Coronary artery (tissue), 2 donors: ENCODE measurements at regions not wholly inside any gene's neighbourhood (a gene's known extent, or its start where the extent isn't known, plus 50 kb on each side); places are given as distances from the start of the nearest gene placed in this dataset.

ENCODE experiments used
- DNase-seq: peaks from one replicate; pipeline ENCODE4 v3.0.0-alpha.2; 2017; ENCODE audit warnings: low spot score
- H3K27ac ChIP-seq, 2 donors: fragments of 200-600 bp; sonication (generic); one replicate each; pipeline ENCODE4 v1.5.1; 2016 to 2019
- H3K4me3 ChIP-seq: fragments of 200-600 bp; sonication (generic); 2 replicates; pipeline ENCODE4 v1.5.1; 2016; ENCODE audit warnings: mild to moderate bottlenecking, moderate library complexity
- TF ChIP-seq, protein P1 (sequence below): fragments of 200-600 bp; sonication (generic); IDR thresholded peaks from one replicate; pipeline ENCODE4 v1.5.1; 2019; ENCODE audit warnings: antibody characterized with exemption

DNA sequence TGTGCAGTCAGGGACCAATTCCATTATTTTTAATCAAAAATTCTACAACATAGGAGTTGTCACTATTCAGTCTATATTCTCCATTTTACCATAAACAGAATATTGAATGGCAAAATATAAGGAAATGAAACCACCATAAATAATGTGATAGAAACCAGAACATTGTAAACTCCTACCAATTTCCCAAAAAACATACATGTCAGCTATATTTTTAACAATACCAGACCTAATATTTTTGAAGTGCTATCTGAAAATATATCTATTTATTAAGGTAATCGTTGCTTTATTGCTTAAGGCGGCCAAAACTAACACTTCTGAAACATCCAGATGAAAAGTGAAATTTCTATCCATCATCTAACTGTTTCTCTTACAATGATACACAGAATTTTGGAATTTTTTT lies 123.0 kb upstream of the C11orf58 start:
- H3K27ac ChIP-seq, result no peak overlapping the region
- TF ChIP-seq, protein P1, sequence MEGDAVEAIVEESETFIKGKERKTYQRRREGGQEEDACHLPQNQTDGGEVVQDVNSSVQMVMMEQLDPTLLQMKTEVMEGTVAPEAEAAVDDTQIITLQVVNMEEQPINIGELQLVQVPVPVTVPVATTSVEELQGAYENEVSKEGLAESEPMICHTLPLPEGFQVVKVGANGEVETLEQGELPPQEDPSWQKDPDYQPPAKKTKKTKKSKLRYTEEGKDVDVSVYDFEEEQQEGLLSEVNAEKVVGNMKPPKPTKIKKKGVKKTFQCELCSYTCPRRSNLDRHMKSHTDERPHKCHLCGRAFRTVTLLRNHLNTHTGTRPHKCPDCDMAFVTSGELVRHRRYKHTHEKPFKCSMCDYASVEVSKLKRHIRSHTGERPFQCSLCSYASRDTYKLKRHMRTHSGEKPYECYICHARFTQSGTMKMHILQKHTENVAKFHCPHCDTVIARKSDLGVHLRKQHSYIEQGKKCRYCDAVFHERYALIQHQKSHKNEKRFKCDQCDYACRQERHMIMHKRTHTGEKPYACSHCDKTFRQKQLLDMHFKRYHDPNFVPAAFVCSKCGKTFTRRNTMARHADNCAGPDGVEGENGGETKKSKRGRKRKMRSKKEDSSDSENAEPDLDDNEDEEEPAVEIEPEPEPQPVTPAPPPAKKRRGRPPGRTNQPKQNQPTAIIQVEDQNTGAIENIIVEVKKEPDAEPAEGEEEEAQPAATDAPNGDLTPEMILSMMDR, result no peak
- H3K4me3 ChIP-seq, result no peak overlapping the region
- no peak for DNase-seq

DNA sequence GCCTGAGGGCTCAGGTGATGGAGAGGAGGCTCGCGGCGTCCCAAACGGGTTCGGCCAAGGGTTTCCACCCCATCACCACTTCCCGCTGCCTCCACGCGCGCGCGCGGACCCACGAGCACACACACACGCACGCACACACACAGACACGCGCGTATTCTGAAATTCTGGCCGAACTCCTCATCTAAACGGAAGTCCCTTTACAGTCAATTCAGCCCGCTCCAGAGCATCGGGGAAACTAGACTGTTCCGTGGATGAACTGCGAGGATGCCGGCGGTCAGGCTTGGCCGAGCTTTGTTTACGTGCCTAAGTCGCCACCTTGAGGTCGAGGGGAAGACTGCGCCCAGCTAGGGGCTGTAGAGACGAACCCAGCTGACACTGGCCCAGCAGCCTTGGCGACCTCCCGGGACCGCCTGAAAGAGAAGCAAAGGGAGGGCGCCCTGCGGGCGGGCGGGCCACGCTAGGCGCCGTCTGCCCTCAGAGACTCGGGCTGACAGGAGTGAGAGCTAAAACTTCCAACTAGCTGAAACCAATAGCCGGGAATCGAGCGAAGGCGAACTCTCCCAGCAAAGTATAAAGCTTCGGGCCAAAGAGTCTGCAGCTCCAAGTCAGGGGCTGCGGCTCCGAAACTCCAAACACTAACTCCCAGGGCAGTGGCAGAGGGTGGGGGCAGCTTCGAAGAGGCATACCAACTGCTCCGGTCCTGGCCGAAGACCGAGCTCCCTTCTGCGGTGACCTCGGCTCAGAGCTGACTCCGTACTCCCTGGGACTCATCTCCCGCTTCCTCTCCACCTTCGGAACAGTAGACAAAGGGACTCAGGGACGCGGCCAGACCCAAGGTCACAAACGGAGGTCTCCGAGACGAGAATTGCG lies 124.7 kb upstream of the C11orf58 start:
- Histone ChIP-seq H3K4me3 (peak overlapping the region; percentile 75), H3K27ac (peak overlapping the region; percentile 65 to 80)
- TF ChIP-seq, protein P1, result peak; percentile 82
- DNase-seq, result peak; percentile 90

DNA sequence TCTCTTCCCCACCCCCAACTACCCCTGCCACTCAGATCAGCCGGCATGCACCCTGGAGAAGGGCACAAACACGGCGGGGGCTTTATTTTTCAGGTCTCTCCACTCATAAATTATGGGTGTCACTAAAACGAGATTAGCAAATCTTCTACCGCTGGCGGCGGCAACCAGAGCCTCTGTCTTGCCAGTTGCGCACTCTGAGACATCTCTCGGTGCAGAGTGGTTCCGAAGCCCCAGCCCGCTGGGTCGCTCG lies 125.3 kb upstream of the C11orf58 start:
- no peak for DNase-seq
- peak overlapping the region; percentile 65 to 80 for H3K27ac ChIP-seq
- TF ChIP-seq, protein P1, result no peak
- H3K4me3 ChIP-seq, result peak overlapping the region; percentile 75

DNA sequence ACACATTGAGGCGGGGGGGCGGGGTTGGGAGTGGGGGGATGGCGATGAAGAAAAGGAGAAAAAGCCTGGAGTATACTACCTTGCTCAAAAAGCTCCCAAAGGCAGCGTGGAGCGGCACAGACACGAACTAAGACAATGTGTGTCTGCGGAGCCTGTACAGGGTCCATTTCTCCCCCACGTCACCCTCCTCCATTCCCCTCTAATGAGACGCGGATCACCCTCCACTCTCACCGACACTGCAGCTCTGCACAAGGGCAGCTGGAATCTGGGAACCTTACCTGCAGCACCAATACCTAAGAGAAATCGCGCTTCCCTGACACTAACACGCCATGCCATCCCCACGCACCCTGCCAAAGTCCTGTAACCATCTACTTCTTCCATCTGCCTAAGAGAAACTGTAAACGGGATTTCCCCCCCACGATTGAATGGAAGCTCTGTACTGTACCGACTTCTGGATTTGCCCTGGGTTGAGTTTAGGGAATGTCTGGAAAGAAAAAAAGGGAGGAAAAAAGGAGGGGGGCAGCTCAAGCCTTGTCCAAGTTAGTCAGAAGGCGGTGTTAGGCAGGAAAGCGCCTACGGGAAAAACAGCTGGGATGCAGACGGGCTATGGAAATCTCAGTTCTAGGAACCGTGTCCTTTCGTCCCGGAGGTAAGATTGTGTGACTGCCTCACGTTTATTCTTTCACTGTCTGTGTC lies 125.7 kb upstream of the C11orf58 start:
- Histone ChIP-seq H3K4me3 (peak overlapping the region; percentile 75), H3K27ac (peak overlapping the region; percentile 65 to 80)
- DNase-seq, result no peak
- TF ChIP-seq, protein P1, result no peak

DNA sequence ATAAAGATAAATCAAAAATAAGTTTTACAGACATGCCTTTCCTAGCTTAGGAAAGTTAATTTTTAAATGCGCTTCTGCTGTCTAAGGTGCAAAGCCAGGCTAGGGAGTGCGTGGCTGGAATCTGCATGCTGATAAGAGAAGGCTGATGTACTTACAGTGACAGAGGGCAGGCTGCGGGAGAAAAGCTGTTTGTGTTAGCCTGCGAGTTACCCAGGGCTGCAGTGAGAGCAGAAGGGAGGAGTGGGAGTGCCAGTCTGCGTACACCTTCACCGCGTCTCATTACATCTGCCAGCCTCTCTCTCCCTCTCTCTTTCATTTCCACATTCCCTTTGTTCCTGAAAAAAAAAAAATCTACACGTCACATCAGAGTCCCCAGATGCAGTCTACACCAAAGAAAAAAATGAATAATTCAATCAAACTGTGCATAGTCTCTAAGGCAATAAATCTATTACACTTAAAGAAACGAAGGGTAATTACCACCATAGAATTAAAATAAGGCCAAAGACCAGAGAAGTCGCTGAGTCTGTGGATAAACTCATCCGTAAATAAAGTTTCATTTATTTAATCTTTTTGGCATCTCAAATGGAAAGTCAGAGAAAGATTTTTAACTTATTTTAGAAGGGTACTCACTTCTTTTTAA lies 126.4 kb upstream of the C11orf58 start:
- Histone ChIP-seq H3K27ac (no peak overlapping the region), H3K4me3 (peak overlapping the region; percentile 75)
- TF ChIP-seq, protein P1, result no peak
- DNase-seq, result no peak

DNA sequence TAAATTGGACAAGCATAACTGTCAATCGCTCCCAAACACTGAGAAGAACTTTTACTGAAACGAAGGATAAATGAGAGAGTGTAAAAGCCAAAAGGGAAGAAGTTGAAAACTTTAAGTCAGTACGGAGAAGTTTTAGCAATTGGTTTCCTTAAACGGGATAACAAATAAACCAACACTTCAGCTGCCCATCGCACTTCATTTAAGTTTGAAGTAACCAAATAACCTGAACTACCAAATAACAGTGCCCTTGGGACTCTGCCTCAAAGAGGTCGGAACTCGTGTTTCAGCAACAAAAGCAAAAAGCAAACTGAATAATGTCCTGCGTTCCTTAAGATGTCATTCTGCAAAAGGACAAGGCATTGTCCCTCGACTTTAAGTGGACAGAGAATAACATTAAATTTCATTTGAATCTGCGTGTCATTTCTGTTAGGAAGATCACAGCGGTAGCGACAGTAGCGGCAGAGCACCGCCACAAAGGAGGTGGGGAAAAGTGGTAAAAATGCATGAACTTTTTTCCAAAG lies 127.0 kb upstream of the C11orf58 start:
- no peak for DNase-seq
- Histone ChIP-seq H3K27ac (no peak overlapping the region), H3K4me3 (no peak overlapping the region)
- TF ChIP-seq, protein P1, result no peak
